ENCODE measurements at regions not wholly inside any gene's neighbourhood (a gene's known extent, or its start where the extent isn't known, plus 50 kb on each side); places are given as distances from the start of the nearest gene placed in this dataset.

DNA sequence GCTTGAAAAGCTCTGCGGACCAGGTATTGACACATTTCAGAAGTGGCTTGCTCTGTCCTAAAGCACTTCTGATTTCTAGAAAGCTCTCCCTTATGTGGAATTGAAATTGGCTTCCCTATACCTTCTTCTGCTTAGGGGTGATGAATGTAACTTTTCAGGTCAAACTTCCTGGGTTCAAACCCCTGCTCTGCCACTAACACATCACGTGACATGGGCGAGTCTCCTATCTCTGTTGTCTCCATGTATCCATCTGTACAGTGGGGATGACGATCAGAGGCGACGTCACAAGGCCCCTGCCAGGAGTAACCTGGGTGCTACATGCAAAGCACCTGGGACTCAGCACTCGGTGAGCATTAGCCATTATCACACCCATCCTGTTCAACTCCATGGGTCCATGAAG is 73.7 kb upstream of the PIWIL1 start:
- TF ChIP-seq, protein P1, sequence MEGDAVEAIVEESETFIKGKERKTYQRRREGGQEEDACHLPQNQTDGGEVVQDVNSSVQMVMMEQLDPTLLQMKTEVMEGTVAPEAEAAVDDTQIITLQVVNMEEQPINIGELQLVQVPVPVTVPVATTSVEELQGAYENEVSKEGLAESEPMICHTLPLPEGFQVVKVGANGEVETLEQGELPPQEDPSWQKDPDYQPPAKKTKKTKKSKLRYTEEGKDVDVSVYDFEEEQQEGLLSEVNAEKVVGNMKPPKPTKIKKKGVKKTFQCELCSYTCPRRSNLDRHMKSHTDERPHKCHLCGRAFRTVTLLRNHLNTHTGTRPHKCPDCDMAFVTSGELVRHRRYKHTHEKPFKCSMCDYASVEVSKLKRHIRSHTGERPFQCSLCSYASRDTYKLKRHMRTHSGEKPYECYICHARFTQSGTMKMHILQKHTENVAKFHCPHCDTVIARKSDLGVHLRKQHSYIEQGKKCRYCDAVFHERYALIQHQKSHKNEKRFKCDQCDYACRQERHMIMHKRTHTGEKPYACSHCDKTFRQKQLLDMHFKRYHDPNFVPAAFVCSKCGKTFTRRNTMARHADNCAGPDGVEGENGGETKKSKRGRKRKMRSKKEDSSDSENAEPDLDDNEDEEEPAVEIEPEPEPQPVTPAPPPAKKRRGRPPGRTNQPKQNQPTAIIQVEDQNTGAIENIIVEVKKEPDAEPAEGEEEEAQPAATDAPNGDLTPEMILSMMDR (IDR thresholded peaks at IDR 0.05; ENCODE audit: borderline replicate concordance, extremely low read depth, insufficient read depth): no peak
- FAIRE-seq (no peak), DNase-seq (no peak)
- no peak overlapping the region for H3K9ac ChIP-seq (ENCODE audit: low read length in 3 of 3)
- H3K4me3 ChIP-seq (ENCODE audit: low read length in 3 of 3): no peak overlapping the region
- H3K27me3 ChIP-seq (ENCODE audit: control insufficient read depth, insufficient read depth, low read length): no peaks in the 10 kb centered on the region
- no peak overlapping the region for H3K27ac ChIP-seq (ENCODE audit: low read depth in 2 of 2, low read length in 2 of 2)
- H3K9me3 ChIP-seq (ENCODE audit: control insufficient read depth in 2 of 3, insufficient read depth in 1 of 3, low read length in 3 of 3): no peaks in the 10 kb centered on the region
- no peaks in the 10 kb centered on the region for H3K4me1 ChIP-seq (ENCODE audit: control insufficient read depth in 2 of 3, insufficient read depth in 2 of 3, low read depth in 1 of 3, low read length in 3 of 3)
- no peaks in the 10 kb centered on the region for H3K36me3 ChIP-seq (ENCODE audit: control insufficient read depth in 2 of 3, insufficient read depth in 3 of 3, low read length in 3 of 3)
- intact Hi-C loops (cut with DNase I): no loop called here

DNA sequence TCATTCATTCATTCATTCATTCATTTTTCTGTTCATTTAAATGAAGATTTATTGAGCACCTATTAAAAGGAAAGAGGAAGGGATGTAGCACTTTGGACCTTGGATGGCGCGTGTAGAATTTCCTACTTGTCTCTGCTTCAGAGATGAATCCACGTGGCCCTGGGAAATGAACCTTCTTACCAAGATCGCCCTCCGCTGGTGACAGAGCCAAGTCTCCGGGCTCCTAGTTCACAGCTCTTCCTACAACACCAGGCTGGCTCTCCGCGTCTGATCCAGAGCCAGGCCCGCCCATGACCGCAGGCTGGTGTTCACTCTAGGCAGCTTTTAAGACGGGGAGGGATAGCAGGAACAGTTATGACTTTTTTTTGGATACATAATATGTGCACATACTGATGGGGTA is 70.9 kb upstream of the PIWIL1 start:
- Histone ChIP-seq H3K27ac (ENCODE audit: low read depth in 2 of 2, low read length in 2 of 2) (no peak overlapping the region), H3K4me1 (ENCODE audit: control insufficient read depth in 2 of 3, insufficient read depth in 2 of 3, low read depth in 1 of 3, low read length in 3 of 3) (no peaks in the 10 kb centered on the region), H3K27me3 (ENCODE audit: control insufficient read depth, insufficient read depth, low read length) (no peaks in the 10 kb centered on the region), H3K9ac (ENCODE audit: low read length in 3 of 3) (no peak overlapping the region), H3K36me3 (ENCODE audit: control insufficient read depth in 2 of 3, insufficient read depth in 3 of 3, low read length in 3 of 3) (no peaks in the 10 kb centered on the region), H3K9me3 (ENCODE audit: control insufficient read depth in 2 of 3, insufficient read depth in 1 of 3, low read length in 3 of 3) (no peaks in the 10 kb centered on the region), H3K4me3 (ENCODE audit: low read length in 3 of 3) (no peak overlapping the region)
- intact Hi-C loops (cut with DNase I): no loop called here
- TF ChIP-seq, protein P1 (IDR thresholded peaks at IDR 0.05; ENCODE audit: borderline replicate concordance, extremely low read depth, insufficient read depth): no peak
- FAIRE-seq (no peak), DNase-seq (peak in 2 of 5 donors; percentile 18 to 28)

DNA sequence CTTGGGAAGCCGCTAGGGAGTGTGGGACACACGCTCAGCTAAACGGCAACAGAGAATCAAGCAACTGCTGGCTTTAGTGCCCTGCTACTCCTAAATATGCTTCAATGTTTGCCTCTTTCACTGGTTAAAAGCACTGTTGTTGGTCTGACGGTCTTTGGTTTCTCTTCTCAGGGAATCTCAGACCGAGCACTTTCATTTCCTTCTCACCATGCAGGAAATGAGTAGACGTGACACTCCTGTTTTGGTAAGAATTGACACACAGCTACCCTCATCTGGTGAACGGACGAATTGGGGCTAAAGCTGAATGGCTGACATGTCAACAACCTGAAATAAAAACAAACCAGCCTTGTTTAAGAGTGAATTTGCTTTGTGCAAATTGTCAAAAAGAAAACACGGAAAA is 57.5 kb upstream of the PIWIL1 start:
- H3K27ac ChIP-seq (ENCODE audit: low read depth in 2 of 2, low read length in 2 of 2): no peak overlapping the region
- no peaks in the 10 kb centered on the region for H3K9me3 ChIP-seq (ENCODE audit: control insufficient read depth in 2 of 3, insufficient read depth in 1 of 3, low read length in 3 of 3)
- FAIRE-seq: no peak

More for the DNA sequence above, 57.5 kb upstream of the PIWIL1 start:
- no peaks in the 10 kb centered on the region for H3K27me3 ChIP-seq (ENCODE audit: control insufficient read depth, insufficient read depth, low read length)
- H3K4me3 ChIP-seq (ENCODE audit: low read length in 3 of 3): peak overlapping the region in 1 of 3 donors; percentile 6
- TF ChIP-seq, protein P1 (IDR thresholded peaks at IDR 0.05; ENCODE audit: borderline replicate concordance, extremely low read depth, insufficient read depth): no peak
- no peaks in the 10 kb centered on the region for H3K36me3 ChIP-seq (ENCODE audit: control insufficient read depth in 2 of 3, insufficient read depth in 3 of 3, low read length in 3 of 3)
- peak in 1 of 5 donors; percentile 16 for DNase-seq
- no peak overlapping the region for H3K9ac ChIP-seq (ENCODE audit: low read length in 3 of 3)
- intact Hi-C loops (cut with DNase I): no loop called here
- H3K4me1 ChIP-seq (ENCODE audit: control insufficient read depth in 2 of 3, insufficient read depth in 2 of 3, low read depth in 1 of 3, low read length in 3 of 3): no peaks in the 10 kb centered on the region
